Astrocyte (in vitro differentiated cells and primary cell): ENCODE measurements at regions not wholly inside any gene's neighbourhood (a gene's known extent, or its start where the extent isn't known, plus 50 kb on each side); places are given as distances from the start of the nearest gene placed in this dataset.

Source experiments
- EZH2 ChIP-seq: IDR thresholded peaks from 2 replicates; pipeline ENCODE4 v1.6.1; 2012; ENCODE audit warnings: mild to moderate bottlenecking, low read length, inconsistent platforms; ENCODE audit not compliant: insufficient read depth
- TF ChIP-seq, protein P1 (sequence below): IDR thresholded peaks from 2 replicates; pipeline ENCODE4 v1.5.1; 2011; ENCODE audit warnings: low read depth, mild to moderate bottlenecking, inconsistent platforms, low read length, moderate library complexity; ENCODE audit not compliant: insufficient read depth

DNA sequence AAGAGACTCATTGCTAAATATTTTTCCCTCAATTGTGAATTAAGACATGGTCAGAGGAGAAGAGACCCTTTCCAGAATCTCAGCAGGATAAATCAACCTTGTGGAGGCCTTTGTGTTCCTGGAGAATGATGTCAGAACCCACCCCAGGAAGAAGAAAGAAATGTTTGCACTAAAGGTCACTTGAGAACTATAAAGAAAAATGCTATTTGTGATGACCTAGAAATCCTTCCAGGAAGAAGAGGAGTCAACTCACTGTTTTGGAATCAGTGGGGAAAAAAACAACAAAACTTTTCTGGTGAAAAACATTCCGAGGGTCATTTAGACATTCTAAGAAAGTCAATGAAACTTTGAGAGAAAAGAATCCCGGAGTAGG, 129.1 kb upstream of the ANKRD1 start:
- TF ChIP-seq, protein P1, sequence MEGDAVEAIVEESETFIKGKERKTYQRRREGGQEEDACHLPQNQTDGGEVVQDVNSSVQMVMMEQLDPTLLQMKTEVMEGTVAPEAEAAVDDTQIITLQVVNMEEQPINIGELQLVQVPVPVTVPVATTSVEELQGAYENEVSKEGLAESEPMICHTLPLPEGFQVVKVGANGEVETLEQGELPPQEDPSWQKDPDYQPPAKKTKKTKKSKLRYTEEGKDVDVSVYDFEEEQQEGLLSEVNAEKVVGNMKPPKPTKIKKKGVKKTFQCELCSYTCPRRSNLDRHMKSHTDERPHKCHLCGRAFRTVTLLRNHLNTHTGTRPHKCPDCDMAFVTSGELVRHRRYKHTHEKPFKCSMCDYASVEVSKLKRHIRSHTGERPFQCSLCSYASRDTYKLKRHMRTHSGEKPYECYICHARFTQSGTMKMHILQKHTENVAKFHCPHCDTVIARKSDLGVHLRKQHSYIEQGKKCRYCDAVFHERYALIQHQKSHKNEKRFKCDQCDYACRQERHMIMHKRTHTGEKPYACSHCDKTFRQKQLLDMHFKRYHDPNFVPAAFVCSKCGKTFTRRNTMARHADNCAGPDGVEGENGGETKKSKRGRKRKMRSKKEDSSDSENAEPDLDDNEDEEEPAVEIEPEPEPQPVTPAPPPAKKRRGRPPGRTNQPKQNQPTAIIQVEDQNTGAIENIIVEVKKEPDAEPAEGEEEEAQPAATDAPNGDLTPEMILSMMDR, result no peak
- TF ChIP-seq EZH2, result no peak
